K562 (cell line): ENCODE measurements at regions not wholly inside any gene's neighbourhood (a gene's known extent, or its start where the extent isn't known, plus 50 kb on each side); places are given as distances from the start of the nearest gene placed in this dataset.

Source experiments
- ATAC-seq: fragments of 200-7000 bp; cut with Tn5 transposase; 3 replicates; pipeline ENCODE4 v1.9.1; 2020; ENCODE audit warnings: moderate library complexity
- BruUV-seq: library from RNA; stranded (reverse); fragments of 400-500 nt; replicated peaks from 2 replicates; lab custom pipeline; 2021; lab: Mats Ljungman, UMichigan
- CTCF ChIA-PET: fragments of 300-600 bp; formaldehyde crosslinking; extraction: SDS; loops from one replicate; lab custom pipeline; 2021; ENCODE audit warnings: low intra/inter-chr PET ratio; lab: Yijun Ruan, JAX
- POLR2A ChIA-PET: fragments of 300-600, 350-650 bp; sonication (Branson Sonifier 250); formaldehyde crosslinking; extraction: SDS; loops from one replicate; lab custom pipeline; 2021; ENCODE audit warnings: antibody characterized with exemption, inconsistent platforms; lab: Yijun Ruan, JAX
- DNase-seq, 4 experiments: peaks; one replicate each; pipeline versions ENCODE4 v3.0.0 to v3.0.0-alpha.2; 2011 to 2018; ENCODE audit warnings: low spot score in 3 of 4, mixed read lengths in 3 of 4; ENCODE audit errors: extremely low read depth in 1 of 4
- FAIRE-seq: peaks from 2 replicates; lab custom pipeline; 2011; peaks lifted over from hg19 to GRCh38; lab: Jason Lieb, UNC
- H2AFZ ChIP-seq: 2 replicates; pipeline ENCODE4 v1.6.0; 2011; ENCODE audit warnings: low read depth, low read length, control low read depth, inconsistent platforms
- H3K27ac ChIP-seq: fragments of 200-600 bp; 3 replicates; pipeline ENCODE4 v1.8.0; 2011; ENCODE audit warnings: low read depth, mild to moderate bottlenecking, control low read depth, inconsistent platforms, low read length, moderate library complexity, mixed read lengths; ENCODE audit errors: extremely low read depth
- H3K27me3 ChIP-seq, 2 experiments: fragments of 300-600 bp in 1 of 2; 2 replicates in 1 of 2; 3 replicates in 1 of 2; pipeline versions ENCODE4 v1.6.0 to v1.8.0; 2011; ENCODE audit warnings: inconsistent platforms in 2 of 2, low read length in 2 of 2, mild to moderate bottlenecking in 1 of 2, mixed read lengths in 1 of 2, moderate library complexity in 1 of 2; ENCODE audit not compliant: control insufficient read depth in 2 of 2, insufficient read depth in 2 of 2
- H3K36me3 ChIP-seq: fragments of 300-600 bp; 3 replicates; pipeline ENCODE4 v1.8.0; 2011; ENCODE audit warnings: mild to moderate bottlenecking, low read length, inconsistent platforms; ENCODE audit not compliant: control insufficient read depth, insufficient read depth
- H3K4me1 ChIP-seq, 2 experiments: fragments of 200-600 bp in 1 of 2; replicated peaks in 1 of 2; 2 replicates in 1 of 2; 3 replicates in 1 of 2; pipeline versions ENCODE4 v1.5.1 to v1.8.0; 2011; ENCODE audit warnings: inconsistent platforms in 2 of 2, low read length in 2 of 2, mild to moderate bottlenecking in 1 of 2, mixed read lengths in 1 of 2, moderate library complexity in 1 of 2; ENCODE audit not compliant: control insufficient read depth in 2 of 2, insufficient read depth in 2 of 2
- H3K4me2 ChIP-seq: 2 replicates; pipeline ENCODE4 v1.6.1; 2011; ENCODE audit warnings: low read length, control low read depth, inconsistent platforms, mixed read lengths; ENCODE audit not compliant: insufficient read depth
- H3K4me3 ChIP-seq: fragments of 200-600 bp; sonication (generic), shearing (Covaris generic); 2 replicates; pipeline ENCODE4 v1.5.1; 2016; ENCODE audit warnings: control low read depth, inconsistent platforms
- H3K79me2 ChIP-seq: fragments of 200-600 bp; 3 replicates; pipeline ENCODE4 v1.8.0; 2011; ENCODE audit warnings: low read length, inconsistent platforms; ENCODE audit not compliant: control insufficient read depth, insufficient read depth
- H3K9ac ChIP-seq, 2 experiments: 2 replicates each; pipeline versions ENCODE4 v1.6.0 to v1.6.1; 2011; ENCODE audit warnings: low read depth in 2 of 2, low read length in 2 of 2, control low read depth in 1 of 2, inconsistent platforms in 1 of 2, mild to moderate bottlenecking in 1 of 2, mixed read lengths in 1 of 2; ENCODE audit not compliant: insufficient read depth in 1 of 2
- H3K9me1 ChIP-seq: one replicate; pipeline ENCODE4 v1.6.0; 2011; ENCODE audit warnings: inconsistent platforms, mild to moderate bottlenecking, low read length, moderate library complexity; ENCODE audit not compliant: control insufficient read depth, insufficient read depth
- H3K9me3 ChIP-seq: replicated peaks from 2 replicates; pipeline ENCODE4 v1.5.1; 2011; ENCODE audit warnings: low read depth, low read length, inconsistent platforms; ENCODE audit not compliant: control insufficient read depth, insufficient read depth
- H4K20me1 ChIP-seq: replicated peaks from 2 replicates; pipeline ENCODE4 v1.6.1; 2011; ENCODE audit warnings: low read length, inconsistent platforms, mixed read lengths; ENCODE audit not compliant: control insufficient read depth, insufficient read depth
- ATF2 ChIP-seq: sonication (generic); formaldehyde crosslinking; IDR thresholded peaks from 2 replicates; pipeline ENCODE4 v1.8.1; 2022; ENCODE audit warnings: missing genetic modification reagents
- GTF3C2 ChIP-seq: IDR thresholded peaks from 3 replicates; pipeline ENCODE4 v1.6.1; 2011; ENCODE audit warnings: borderline replicate concordance, mild to moderate bottlenecking, moderate library complexity; ENCODE audit not compliant: insufficient read length; ENCODE audit errors: extremely low read depth
- PPARD ChIP-seq: fragments of 250-450 bp; sonication (Bioruptor Pico); IDR thresholded peaks from 2 replicates; pipeline ENCODE4 v1.8.0; 2022; ENCODE audit warnings: inconsistent platforms, mild to moderate bottlenecking, moderate library complexity
- ZNF280A ChIP-seq: fragments of 450-650 bp; IDR thresholded peaks from 2 replicates; pipeline ENCODE4 v1.6.1; 2018; ENCODE audit warnings: mild to moderate bottlenecking, low read depth; ENCODE audit not compliant: partially characterized antibody
- ZNF589 ChIP-seq: fragments of 200-800 bp; sonication (Bioruptor generic); IDR thresholded peaks from 2 replicates; pipeline ENCODE4 v1.6.1; 2016; ENCODE audit warnings: low read depth, missing genetic modification characterization, missing compliant biosample characterization
- ZNF639 ChIP-seq, 2 experiments: fragments of 200-800 bp in 1 of 2; sonication (Bioruptor generic) in 1 of 2; sonication (generic) in 1 of 2; formaldehyde crosslinking in 1 of 2; IDR thresholded peaks in 1 of 2; conservative IDR thresholded peaks in 1 of 2; 2 replicates each; pipeline versions ENCODE4 v1.5.0 to v1.6.1; 2016 to 2020; ENCODE audit warnings: missing compliant biosample characterization in 1 of 2, missing genetic modification characterization in 1 of 2, missing genetic modification reagents in 1 of 2
- ZSCAN29 ChIP-seq: fragments of 450-650 bp; IDR thresholded peaks from 2 replicates; pipeline ENCODE4 v1.6.1; 2017
- WGBS: fragments of 100-300 bp; shearing (Covaris generic); methylation state at CpG from one replicate; pipeline ENCODE4 v1.1.6; 2016; ENCODE audit warnings: low coverage, mixed read lengths; ENCODE audit not compliant: insufficient coverage; ENCODE audit errors: missing lambda C conversion rate; 5-methylcytosine and 5-hydroxymethylcytosine counted together
- in situ Hi-C: fragments of 300-500 bp; cut with MboI; formaldehyde crosslinking; loops from 4 replicates; pipeline ENCODE4 v1.15.0; 2018; ENCODE audit warnings: inconsistent platforms, mixed read lengths
- intact Hi-C: fragments of 100-400 bp; cut with micrococcal nuclease; formaldehyde crosslinking; loops from 2 replicates; pipeline ENCODE4 v1.14.2; 2022

GRCh38 chr1:72649211-72649888, 367.0 kb upstream of the NEGR1 start:
- in situ Hi-C loops, result no loop called here
- CTCF ChIA-PET, result no interaction called here
- BruUV-seq, result no TSS peak
- FAIRE-seq, result no peak
- no peak overlapping the region for H2AFZ ChIP-seq
- no peaks in the 10 kb centered on the region for H3K9me1 ChIP-seq
- ATAC-seq, result no peak
- intact Hi-C loops, result no loop called here
- H3K79me2 ChIP-seq, result no peaks in the 10 kb centered on the region
- H3K9me3 ChIP-seq, result no peaks in the 10 kb centered on the region
- H3K4me2 ChIP-seq, result no peak overlapping the region
- H4K20me1 ChIP-seq, result no peaks in the 10 kb centered on the region
- under 1% methylated on average over 22 of the region's 24 CpGs for WGBS
- TF ChIP-seq ZNF639 (CRISPR knock-in tag; conservative IDR thresholded peaks at IDR 0.05 in 1 of 2, IDR thresholded peaks at IDR 0.05 in 1 of 2), result no peak
- TF ChIP-seq ZNF280A, result no peak
- no peak for TF ChIP-seq ZNF589 (CRISPR knock-in tag)
- TF ChIP-seq PPARD, result no peak
- TF ChIP-seq ZSCAN29, result no peak
- TF ChIP-seq ATF2, result no peak
- TF ChIP-seq GTF3C2, result no peak
- no peaks in the 10 kb centered on the region for H3K4me1 ChIP-seq
- POLR2A ChIA-PET, result no interaction called here
- no peak overlapping the region for H3K27ac ChIP-seq
- no peak overlapping the region for H3K4me3 ChIP-seq
- no peak for DNase-seq
- no peaks in the 10 kb centered on the region for H3K36me3 ChIP-seq
- no peaks in the 10 kb centered on the region for H3K27me3 ChIP-seq
- no peak overlapping the region for H3K9ac ChIP-seq
